ENCODE measurements at regions not wholly inside any gene's neighbourhood (a gene's known extent, or its start where the extent isn't known, plus 50 kb on each side); places are given as distances from the start of the nearest gene placed in this dataset.
A peak's percentile ranks its signal among the peaks of the same experiment; 100 is the strongest.

DNA sequence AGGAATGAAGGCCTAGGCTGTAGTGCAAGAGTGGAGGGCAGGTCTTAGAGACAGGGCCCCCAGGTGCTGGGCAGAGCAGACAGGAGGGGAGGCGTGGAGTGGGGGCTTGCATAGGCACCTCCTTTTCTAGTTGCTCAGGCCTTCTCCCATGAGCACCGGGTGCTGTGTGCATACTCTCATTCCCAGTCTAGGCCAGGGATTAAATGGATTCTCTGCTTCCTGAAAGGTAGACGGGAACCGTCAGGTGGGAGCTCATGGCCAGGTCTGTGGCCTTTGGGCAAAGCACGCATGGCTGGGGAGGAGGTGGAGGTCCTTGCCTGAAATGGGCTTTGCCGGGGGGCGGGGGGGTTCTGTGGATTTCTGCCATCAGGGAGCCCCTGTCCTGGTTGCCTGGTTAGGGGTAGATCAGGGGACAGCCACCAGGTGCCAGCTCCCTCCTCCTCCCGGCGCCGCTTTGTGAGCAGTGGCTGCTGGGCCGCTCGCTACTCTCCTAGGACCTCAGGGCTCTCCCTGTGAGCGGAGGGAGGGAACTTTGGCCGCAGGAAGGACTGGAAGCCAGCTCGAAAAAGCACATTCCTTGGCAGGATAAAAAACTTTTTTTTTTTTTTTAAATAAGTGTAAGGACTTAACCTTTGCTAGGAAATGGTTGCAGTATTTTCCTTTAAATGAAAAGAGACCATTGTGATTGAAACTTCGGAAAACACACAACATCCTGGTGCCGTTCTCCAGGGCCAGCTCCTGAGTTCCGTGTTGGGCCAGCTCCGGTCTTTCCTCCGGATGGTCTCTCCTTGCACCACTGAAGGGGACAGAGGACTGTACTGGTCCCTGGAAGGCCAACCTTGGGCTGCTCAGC lies 82.8 kb upstream of the HAAO start:
- no peaks in the 10 kb centered on the region for H3K9me1 ChIP-seq (ENCODE audit: control insufficient read depth, extremely low read depth, insufficient read depth, low read length)
- no peaks in the 10 kb centered on the region for H4K20me1 ChIP-seq (ENCODE audit: control insufficient read depth, extremely low read depth, insufficient read depth, low read length)
- TF ChIP-seq, protein P1, sequence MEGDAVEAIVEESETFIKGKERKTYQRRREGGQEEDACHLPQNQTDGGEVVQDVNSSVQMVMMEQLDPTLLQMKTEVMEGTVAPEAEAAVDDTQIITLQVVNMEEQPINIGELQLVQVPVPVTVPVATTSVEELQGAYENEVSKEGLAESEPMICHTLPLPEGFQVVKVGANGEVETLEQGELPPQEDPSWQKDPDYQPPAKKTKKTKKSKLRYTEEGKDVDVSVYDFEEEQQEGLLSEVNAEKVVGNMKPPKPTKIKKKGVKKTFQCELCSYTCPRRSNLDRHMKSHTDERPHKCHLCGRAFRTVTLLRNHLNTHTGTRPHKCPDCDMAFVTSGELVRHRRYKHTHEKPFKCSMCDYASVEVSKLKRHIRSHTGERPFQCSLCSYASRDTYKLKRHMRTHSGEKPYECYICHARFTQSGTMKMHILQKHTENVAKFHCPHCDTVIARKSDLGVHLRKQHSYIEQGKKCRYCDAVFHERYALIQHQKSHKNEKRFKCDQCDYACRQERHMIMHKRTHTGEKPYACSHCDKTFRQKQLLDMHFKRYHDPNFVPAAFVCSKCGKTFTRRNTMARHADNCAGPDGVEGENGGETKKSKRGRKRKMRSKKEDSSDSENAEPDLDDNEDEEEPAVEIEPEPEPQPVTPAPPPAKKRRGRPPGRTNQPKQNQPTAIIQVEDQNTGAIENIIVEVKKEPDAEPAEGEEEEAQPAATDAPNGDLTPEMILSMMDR (optimal IDR thresholded peaks at IDR 0.05 in 1 of 3, IDR thresholded peaks at IDR 0.05 in 1 of 3, conservative IDR thresholded peaks at IDR 0.05 in 1 of 3; ENCODE audit: extremely low read depth in 1 of 3, insufficient read depth in 2 of 3, low read length in 3 of 3), result no peak
- no peak for TF ChIP-seq EZH2 (IDR thresholded peaks at IDR 0.05; ENCODE audit: low read length)
- peaks cover 7% of the 10 kb centered on the region for H3K4me1 ChIP-seq (ENCODE audit: control insufficient read depth, extremely low read depth, insufficient read depth, low read length)
- no peaks in the 10 kb centered on the region for H3K36me3 ChIP-seq (ENCODE audit: control insufficient read depth in 2 of 2, extremely low read depth in 1 of 2, insufficient read depth in 2 of 2, low read length in 2 of 2)
- no peak overlapping the region for H3K4me2 ChIP-seq (ENCODE audit: control insufficient read depth, extremely low read depth, insufficient read depth, low read depth, low read length)
- H3K9ac ChIP-seq (ENCODE audit: control insufficient read depth, extremely low read depth, insufficient read depth, low read length), result no peak overlapping the region
- DNase-seq (ENCODE audit: low read depth, low spot score), result no peak
- dilution Hi-C loops (cut with MboI; ENCODE audit: extremely low pct_ligation_motif_present, low sequenced_read_pairs), result no loop called here
- H3K4me3 ChIP-seq (ENCODE audit: control insufficient read depth in 2 of 3, extremely low read depth in 1 of 3, insufficient read depth in 2 of 3, low read depth in 1 of 3, low read length in 3 of 3), result no peak overlapping the region
- no peaks in the 10 kb centered on the region for H3K27me3 ChIP-seq (ENCODE audit: control insufficient read depth, extremely low read depth, insufficient read depth, low read length)
- H3K79me2 ChIP-seq (ENCODE audit: control insufficient read depth, insufficient read depth, low read length), result no peaks in the 10 kb centered on the region
- no peak overlapping the region for H3K27ac ChIP-seq (ENCODE audit: control insufficient read depth, insufficient read depth, low read length)
- FAIRE-seq, result no peak
- peak overlapping the region; percentile 27 for H2AFZ ChIP-seq (ENCODE audit: control insufficient read depth, low read length)
- H3K9me3 ChIP-seq (ENCODE audit: control insufficient read depth, low read depth, low read length), result no peaks in the 10 kb centered on the region

DNA sequence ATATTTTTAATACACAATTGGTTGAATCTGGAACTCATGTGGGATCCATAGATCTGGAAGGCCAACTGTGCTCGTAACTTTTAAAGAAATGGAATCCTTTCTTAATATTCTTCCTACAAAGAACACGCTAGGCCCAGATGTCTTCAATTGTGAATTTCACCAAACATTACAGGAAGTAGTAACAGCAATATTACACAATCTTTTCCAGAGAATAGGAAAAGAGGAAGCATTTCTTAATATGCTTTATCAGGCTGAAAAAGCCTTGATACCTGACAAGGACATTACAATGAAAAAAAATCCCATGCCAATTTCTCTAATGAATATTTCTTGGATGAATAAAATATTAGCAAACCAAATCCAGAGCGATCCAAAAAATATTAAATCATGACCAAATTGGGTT lies 80.3 kb upstream of the HAAO start:
- no peak overlapping the region for H3K4me3 ChIP-seq (ENCODE audit: control insufficient read depth in 2 of 3, extremely low read depth in 1 of 3, insufficient read depth in 2 of 3, low read depth in 1 of 3, low read length in 3 of 3)
- H3K4me1 ChIP-seq (ENCODE audit: control insufficient read depth, extremely low read depth, insufficient read depth, low read length), result peaks cover under 1% of the 10 kb centered on the region
- H2AFZ ChIP-seq (ENCODE audit: control insufficient read depth, low read length), result no peak overlapping the region

More for the DNA sequence above, 80.3 kb upstream of the HAAO start:
- Histone ChIP-seq H3K9me3 (ENCODE audit: control insufficient read depth, low read depth, low read length) (peaks cover 3% of the 10 kb centered on the region), H4K20me1 (ENCODE audit: control insufficient read depth, extremely low read depth, insufficient read depth, low read length) (no peaks in the 10 kb centered on the region), H3K36me3 (ENCODE audit: control insufficient read depth in 2 of 2, extremely low read depth in 1 of 2, insufficient read depth in 2 of 2, low read length in 2 of 2) (no peaks in the 10 kb centered on the region), H3K4me2 (ENCODE audit: control insufficient read depth, extremely low read depth, insufficient read depth, low read depth, low read length) (no peak overlapping the region), H3K9ac (ENCODE audit: control insufficient read depth, extremely low read depth, insufficient read depth, low read length) (no peak overlapping the region), H3K27me3 (ENCODE audit: control insufficient read depth, extremely low read depth, insufficient read depth, low read length) (no peaks in the 10 kb centered on the region), H3K27ac (ENCODE audit: control insufficient read depth, insufficient read depth, low read length) (no peak overlapping the region), H3K79me2 (ENCODE audit: control insufficient read depth, insufficient read depth, low read length) (no peaks in the 10 kb centered on the region), H3K9me1 (ENCODE audit: control insufficient read depth, extremely low read depth, insufficient read depth, low read length) (no peaks in the 10 kb centered on the region)
- no peak for DNase-seq (ENCODE audit: low read depth, low spot score)
- dilution Hi-C loops (cut with MboI; ENCODE audit: extremely low pct_ligation_motif_present, low sequenced_read_pairs), result no loop called here
- no peak for FAIRE-seq
- TF ChIP-seq, protein P1 (optimal IDR thresholded peaks at IDR 0.05 in 1 of 3, IDR thresholded peaks at IDR 0.05 in 1 of 3, conservative IDR thresholded peaks at IDR 0.05 in 1 of 3; ENCODE audit: extremely low read depth in 1 of 3, insufficient read depth in 2 of 3, low read length in 3 of 3), result no peak
- no peak for TF ChIP-seq EZH2 (IDR thresholded peaks at IDR 0.05; ENCODE audit: low read length)

Data from keratinocyte (primary cell).